H1 (cell line): ENCODE measurements at regions not wholly inside any gene's neighbourhood (a gene's known extent, or its start where the extent isn't known, plus 50 kb on each side); places are given as distances from the start of the nearest gene placed in this dataset.

ENCODE experiments used
- CEBPB ChIP-seq: IDR thresholded peaks from 2 replicates; pipeline ENCODE4 v1.6.1; 2012; ENCODE audit warnings: low read depth, low read length
- CTCF ChIP-seq, 3 experiments: IDR thresholded peaks; 1 replicate in 2 of 3; 2 replicates in 1 of 3; pipeline versions ENCODE4 v1.5.1 to v1.6.1; 2011; ENCODE audit warnings: low read length in 3 of 3, mild to moderate bottlenecking in 3 of 3, inconsistent platforms in 2 of 3, low read depth in 1 of 3, moderate library complexity in 1 of 3; ENCODE audit not compliant: insufficient read depth in 1 of 3; ENCODE audit errors: control extremely low read depth in 1 of 3

GRCh38 chr2:234372506-234372905, 124.4 kb downstream of the ARL4C start:
- no peak for TF ChIP-seq CTCF (IDR thresholded peaks at IDR 0.05; ENCODE audit: control extremely low read depth in 1 of 3, insufficient read depth in 1 of 3, low read depth in 1 of 3, low read length in 3 of 3)
- no peak for TF ChIP-seq CEBPB
